ENCODE measurements at regions not wholly inside any gene's neighbourhood (a gene's known extent, or its start where the extent isn't known, plus 50 kb on each side); places are given as distances from the start of the nearest gene placed in this dataset.

- Histone ChIP-seq H3K79me1 (ENCODE audit: low read depth, low read length) (no peaks in the 10 kb centered on the region), H3K27ac (replicated peaks; ENCODE audit: low read length) (no peak overlapping the region), H3K27me3 (ENCODE audit: control insufficient read depth in 3 of 3, insufficient read depth in 3 of 3, low read depth in 1 of 3, low read length in 3 of 3) (no peaks in the 10 kb centered on the region), H4K91ac (ENCODE audit: low read depth, low read length, poor library complexity) (no peak overlapping the region), H4K8ac (ENCODE audit: low read depth, low read length) (no peak overlapping the region), H3K4me1 (ENCODE audit: control insufficient read depth in 2 of 2, insufficient read depth in 1 of 2, low read depth in 1 of 2, low read length in 2 of 2) (no peaks in the 10 kb centered on the region), H3K9ac (ENCODE audit: low read depth, low read length, poor library complexity) (no peak overlapping the region), H3K36me3 (replicated peaks in 1 of 2; ENCODE audit: control insufficient read depth in 2 of 2, insufficient read depth in 2 of 2, low read length in 2 of 2) (no peaks in the 10 kb centered on the region), H2AK5ac (ENCODE audit: low read depth, low read length) (no peak overlapping the region), H3K23ac (ENCODE audit: low read depth, low read length, poor library complexity) (no peak overlapping the region), H3K9me3 (replicated peaks in 1 of 2; ENCODE audit: control insufficient read depth in 2 of 2, insufficient read depth in 1 of 2, low read depth in 1 of 2, low read length in 2 of 2) (no peaks in the 10 kb centered on the region), H2AFZ (ENCODE audit: low read length) (no peak overlapping the region), H3K4me2 (ENCODE audit: insufficient read depth, low read length, poor library complexity, severe bottlenecking) (no peak overlapping the region), H2BK120ac (ENCODE audit: low read depth, low read length) (no peak overlapping the region), H3K18ac (ENCODE audit: low read length) (no peak overlapping the region), H3K4ac (ENCODE audit: low read length) (no peak overlapping the region), H2BK15ac (ENCODE audit: low read length) (no peak overlapping the region), H2BK5ac (ENCODE audit: low read length) (no peak overlapping the region), H3K4me3 (ENCODE audit: low read length in 2 of 2) (no peak overlapping the region), H2BK12ac (ENCODE audit: low read length) (no peak overlapping the region), H3K14ac (ENCODE audit: low read length) (no peak overlapping the region)
- WGBS, 2 donors (ENCODE audit: extremely low coverage in 2 of 2, insufficient read length in 2 of 2, insufficient replicate concordance in 1 of 2), result no CpG with 5 or more reads among the region's 3 CpGs
- DNase-seq (ENCODE audit: low spot score), result no peak
Observed at GRCh38 chr4:96183611-96184010, 343.7 kb downstream of the PDHA2 start.

- no peak overlapping the region for H2BK15ac ChIP-seq (ENCODE audit: low read length)
- H4K8ac ChIP-seq (ENCODE audit: low read depth, low read length), result no peak overlapping the region
- no peak overlapping the region for H2AFZ ChIP-seq (ENCODE audit: low read length)
- no peak overlapping the region for H4K91ac ChIP-seq (ENCODE audit: low read depth, low read length, poor library complexity)
- no CpG with 5 or more reads among the region's 2 CpGs for WGBS, 2 donors (ENCODE audit: extremely low coverage in 2 of 2, insufficient read length in 2 of 2, insufficient replicate concordance in 1 of 2)
- H3K4me1 ChIP-seq (ENCODE audit: control insufficient read depth in 2 of 2, insufficient read depth in 1 of 2, low read depth in 1 of 2, low read length in 2 of 2), result no peaks in the 10 kb centered on the region
- H3K79me1 ChIP-seq (ENCODE audit: low read depth, low read length), result no peaks in the 10 kb centered on the region
- H3K4me2 ChIP-seq (ENCODE audit: insufficient read depth, low read length, poor library complexity, severe bottlenecking), result no peak overlapping the region
- no peak overlapping the region for H2AK5ac ChIP-seq (ENCODE audit: low read depth, low read length)
- no peak overlapping the region for H3K4me3 ChIP-seq (ENCODE audit: low read length in 2 of 2)
- H3K4ac ChIP-seq (ENCODE audit: low read length), result no peak overlapping the region
- H3K9ac ChIP-seq (ENCODE audit: low read depth, low read length, poor library complexity), result no peak overlapping the region
- H3K14ac ChIP-seq (ENCODE audit: low read length), result no peak overlapping the region
- no peak overlapping the region for H2BK120ac ChIP-seq (ENCODE audit: low read depth, low read length)
- H3K27me3 ChIP-seq (ENCODE audit: control insufficient read depth in 3 of 3, insufficient read depth in 3 of 3, low read depth in 1 of 3, low read length in 3 of 3), result no peaks in the 10 kb centered on the region
- H3K23ac ChIP-seq (ENCODE audit: low read depth, low read length, poor library complexity), result no peak overlapping the region
- no peak overlapping the region for H2BK12ac ChIP-seq (ENCODE audit: low read length)
- no peak overlapping the region for H2BK5ac ChIP-seq (ENCODE audit: low read length)
- no peak overlapping the region for H3K27ac ChIP-seq (replicated peaks; ENCODE audit: low read length)
- no peaks in the 10 kb centered on the region for H3K36me3 ChIP-seq (replicated peaks in 1 of 2; ENCODE audit: control insufficient read depth in 2 of 2, insufficient read depth in 2 of 2, low read length in 2 of 2)
- no peak overlapping the region for H3K18ac ChIP-seq (ENCODE audit: low read length)
- no peak for DNase-seq (ENCODE audit: low spot score)
- no peaks in the 10 kb centered on the region for H3K9me3 ChIP-seq (replicated peaks in 1 of 2; ENCODE audit: control insufficient read depth in 2 of 2, insufficient read depth in 1 of 2, low read depth in 1 of 2, low read length in 2 of 2)
Observed at GRCh38 chr4:96186593-96186992, 346.7 kb downstream of the PDHA2 start.

- Histone ChIP-seq H2BK12ac (ENCODE audit: low read length) (no peak overlapping the region), H2BK15ac (ENCODE audit: low read length) (no peak overlapping the region), H3K14ac (ENCODE audit: low read length) (no peak overlapping the region)
Observed at GRCh38 chr4:96189761-96190160, 349.9 kb downstream of the PDHA2 start.

GRCh38 chr4:96193061-96193460, 353.2 kb downstream of the PDHA2 start:
- H3K14ac ChIP-seq (ENCODE audit: low read length), result no peak overlapping the region
- H2BK5ac ChIP-seq (ENCODE audit: low read length), result no peak overlapping the region
- no peak overlapping the region for H3K4ac ChIP-seq (ENCODE audit: low read length)
- no peak overlapping the region for H3K4me3 ChIP-seq (ENCODE audit: low read length in 2 of 2)
- H4K91ac ChIP-seq (ENCODE audit: low read depth, low read length, poor library complexity), result no peak overlapping the region
- H3K18ac ChIP-seq (ENCODE audit: low read length), result no peak overlapping the region
- H3K79me1 ChIP-seq (ENCODE audit: low read depth, low read length), result no peaks in the 10 kb centered on the region
- no CpG with 5 or more reads among the region's 1 CpG for WGBS, 2 donors (ENCODE audit: extremely low coverage in 2 of 2, insufficient read length in 2 of 2, insufficient replicate concordance in 1 of 2)
- peaks cover 0 to 3% of the 10 kb centered on the region in 2 donors for H3K4me1 ChIP-seq (ENCODE audit: control insufficient read depth in 2 of 2, insufficient read depth in 1 of 2, low read depth in 1 of 2, low read length in 2 of 2)
- H2BK12ac ChIP-seq (ENCODE audit: low read length), result no peak overlapping the region
- H3K9ac ChIP-seq (ENCODE audit: low read depth, low read length, poor library complexity), result no peak overlapping the region
- no peak overlapping the region for H3K23ac ChIP-seq (ENCODE audit: low read depth, low read length, poor library complexity)
- H2AFZ ChIP-seq (ENCODE audit: low read length), result no peak overlapping the region
- no peak overlapping the region for H3K27ac ChIP-seq (replicated peaks; ENCODE audit: low read length)
- H2BK15ac ChIP-seq (ENCODE audit: low read length), result no peak overlapping the region
- H3K36me3 ChIP-seq (replicated peaks in 1 of 2; ENCODE audit: control insufficient read depth in 2 of 2, insufficient read depth in 2 of 2, low read length in 2 of 2), result no peaks in the 10 kb centered on the region
- H2AK5ac ChIP-seq (ENCODE audit: low read depth, low read length), result no peak overlapping the region
- H4K8ac ChIP-seq (ENCODE audit: low read depth, low read length), result no peak overlapping the region
- no peak overlapping the region for H3K4me2 ChIP-seq (ENCODE audit: insufficient read depth, low read length, poor library complexity, severe bottlenecking)
- no peak for DNase-seq (ENCODE audit: low spot score)
- no peak overlapping the region for H2BK120ac ChIP-seq (ENCODE audit: low read depth, low read length)
- no peaks in the 10 kb centered on the region for H3K9me3 ChIP-seq (replicated peaks in 1 of 2; ENCODE audit: control insufficient read depth in 2 of 2, insufficient read depth in 1 of 2, low read depth in 1 of 2, low read length in 2 of 2)
- no peaks in the 10 kb centered on the region for H3K27me3 ChIP-seq (ENCODE audit: control insufficient read depth in 3 of 3, insufficient read depth in 3 of 3, low read depth in 1 of 3, low read length in 3 of 3)

More at GRCh38 chr4:96189761-96190160, 349.9 kb downstream of the PDHA2 start:
- no peak overlapping the region for H3K4me3 ChIP-seq (ENCODE audit: low read length in 2 of 2)
- no peak overlapping the region for H3K9ac ChIP-seq (ENCODE audit: low read depth, low read length, poor library complexity)
- H3K18ac ChIP-seq (ENCODE audit: low read length), result no peak overlapping the region
- no peak overlapping the region for H3K27ac ChIP-seq (replicated peaks; ENCODE audit: low read length)
- H3K4ac ChIP-seq (ENCODE audit: low read length), result no peak overlapping the region
- no peak overlapping the region for H4K8ac ChIP-seq (ENCODE audit: low read depth, low read length)
- H2BK120ac ChIP-seq (ENCODE audit: low read depth, low read length), result no peak overlapping the region
- H2BK5ac ChIP-seq (ENCODE audit: low read length), result no peak overlapping the region
- H3K9me3 ChIP-seq (replicated peaks in 1 of 2; ENCODE audit: control insufficient read depth in 2 of 2, insufficient read depth in 1 of 2, low read depth in 1 of 2, low read length in 2 of 2), result no peaks in the 10 kb centered on the region
- H3K4me2 ChIP-seq (ENCODE audit: insufficient read depth, low read length, poor library complexity, severe bottlenecking), result no peak overlapping the region
- no peak overlapping the region for H4K91ac ChIP-seq (ENCODE audit: low read depth, low read length, poor library complexity)
- no peaks in the 10 kb centered on the region for H3K79me1 ChIP-seq (ENCODE audit: low read depth, low read length)
- no peak overlapping the region for H2AFZ ChIP-seq (ENCODE audit: low read length)
- no peak for DNase-seq (ENCODE audit: low spot score)
- no peak overlapping the region for H2AK5ac ChIP-seq (ENCODE audit: low read depth, low read length)
- H3K36me3 ChIP-seq (replicated peaks in 1 of 2; ENCODE audit: control insufficient read depth in 2 of 2, insufficient read depth in 2 of 2, low read length in 2 of 2), result no peaks in the 10 kb centered on the region
- no peaks in the 10 kb centered on the region for H3K27me3 ChIP-seq (ENCODE audit: control insufficient read depth in 3 of 3, insufficient read depth in 3 of 3, low read depth in 1 of 3, low read length in 3 of 3)
- H3K23ac ChIP-seq (ENCODE audit: low read depth, low read length, poor library complexity), result no peak overlapping the region
- peaks cover 0 to 3% of the 10 kb centered on the region in 2 donors for H3K4me1 ChIP-seq (ENCODE audit: control insufficient read depth in 2 of 2, insufficient read depth in 1 of 2, low read depth in 1 of 2, low read length in 2 of 2)
